ENCODE measurements at regions not wholly inside any gene's neighbourhood (a gene's known extent, or its start where the extent isn't known, plus 50 kb on each side); places are given as distances from the start of the nearest gene placed in this dataset.

DNA sequence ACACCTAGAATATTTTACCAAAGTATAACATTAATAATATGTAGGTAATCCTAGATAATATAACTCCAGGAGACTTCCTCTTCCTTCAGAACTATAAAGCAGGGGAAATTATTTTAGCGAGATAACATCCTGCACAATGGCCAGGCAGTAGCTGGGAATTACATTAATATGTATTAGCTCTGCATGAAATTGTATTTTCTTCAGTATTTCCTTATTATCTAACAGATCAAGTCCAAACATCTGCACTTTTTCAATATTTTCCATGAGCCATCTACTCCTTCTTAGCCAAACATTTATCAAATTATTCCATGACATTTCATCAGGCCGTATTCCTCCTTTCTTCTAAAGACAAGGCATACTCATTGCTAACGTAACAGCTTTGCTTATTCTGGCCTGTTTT lies 98.8 kb upstream of the PCDH9 start:
- TF ChIP-seq GATA2 (CRISPR knock-in tag; IDR thresholded peaks at IDR 0.05) (no peak), JUNB (CRISPR knock-in tag; conservative IDR thresholded peaks at IDR 0.05) (no peak), ZFX (CRISPR knock-in tag; IDR thresholded peaks at IDR 0.05) (no peak), KAT2B (IDR thresholded peaks at IDR 0.05; ENCODE audit: low read depth, low read length) (no peak), TAF1 (IDR thresholded peaks at IDR 0.05; ENCODE audit: control insufficient read depth, extremely low read depth, insufficient read depth, low read length, severe bottlenecking) (no peak), RBBP5 (IDR thresholded peaks at IDR 0.05; ENCODE audit: borderline replicate concordance, insufficient read depth, low read length, poor library complexity, severe bottlenecking) (no peak), NFATC3 (IDR thresholded peaks at IDR 0.05) (no peak)
- TF ChIP-seq, protein P1, sequence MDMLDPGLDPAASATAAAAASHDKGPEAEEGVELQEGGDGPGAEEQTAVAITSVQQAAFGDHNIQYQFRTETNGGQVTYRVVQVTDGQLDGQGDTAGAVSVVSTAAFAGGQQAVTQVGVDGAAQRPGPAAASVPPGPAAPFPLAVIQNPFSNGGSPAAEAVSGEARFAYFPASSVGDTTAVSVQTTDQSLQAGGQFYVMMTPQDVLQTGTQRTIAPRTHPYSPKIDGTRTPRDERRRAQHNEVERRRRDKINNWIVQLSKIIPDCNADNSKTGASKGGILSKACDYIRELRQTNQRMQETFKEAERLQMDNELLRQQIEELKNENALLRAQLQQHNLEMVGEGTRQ (CRISPR knock-in tag; IDR thresholded peaks at IDR 0.05) = no peak
- TF ChIP-seq, protein P2, sequence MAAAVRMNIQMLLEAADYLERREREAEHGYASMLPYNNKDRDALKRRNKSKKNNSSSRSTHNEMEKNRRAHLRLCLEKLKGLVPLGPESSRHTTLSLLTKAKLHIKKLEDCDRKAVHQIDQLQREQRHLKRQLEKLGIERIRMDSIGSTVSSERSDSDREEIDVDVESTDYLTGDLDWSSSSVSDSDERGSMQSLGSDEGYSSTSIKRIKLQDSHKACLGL (CRISPR knock-in tag; IDR thresholded peaks at IDR 0.05; ENCODE audit: borderline replicate concordance, poor library complexity, severe bottlenecking) = no peak

All from K562 (cell line).